ENCODE measurements at regions not wholly inside any gene's neighbourhood (a gene's known extent, or its start where the extent isn't known, plus 50 kb on each side); places are given as distances from the start of the nearest gene placed in this dataset.
A peak's percentile ranks its signal among the peaks of the same experiment; 100 is the strongest.
"Not testable (repeated sequence)": the region's sequence is repeated elsewhere in the genome, so short reads cannot be mapped to it uniquely, and the experiment has no call there.

GRCh38 chr14:63147018-63147417 is 57.2 kb upstream of the RHOJ start:
- DNase-seq (ENCODE audit: low read depth), result no peak
- TF ChIP-seq CTCF (IDR thresholded peaks at IDR 0.05; ENCODE audit: low read depth, low read length, missing control alignments), result no peak
- H3K4me3 ChIP-seq (ENCODE audit: low read depth, low read length), result no peak overlapping the region

- no peak for DNase-seq (ENCODE audit: low read depth)
- H3K4me3 ChIP-seq (ENCODE audit: low read depth, low read length), result no peak overlapping the region
- peak; percentile 8 for TF ChIP-seq CTCF (IDR thresholded peaks at IDR 0.05; ENCODE audit: low read depth, low read length, missing control alignments)
Observed at GRCh38 chr14:63134801-63135200, 69.4 kb upstream of the RHOJ start.

DNA sequence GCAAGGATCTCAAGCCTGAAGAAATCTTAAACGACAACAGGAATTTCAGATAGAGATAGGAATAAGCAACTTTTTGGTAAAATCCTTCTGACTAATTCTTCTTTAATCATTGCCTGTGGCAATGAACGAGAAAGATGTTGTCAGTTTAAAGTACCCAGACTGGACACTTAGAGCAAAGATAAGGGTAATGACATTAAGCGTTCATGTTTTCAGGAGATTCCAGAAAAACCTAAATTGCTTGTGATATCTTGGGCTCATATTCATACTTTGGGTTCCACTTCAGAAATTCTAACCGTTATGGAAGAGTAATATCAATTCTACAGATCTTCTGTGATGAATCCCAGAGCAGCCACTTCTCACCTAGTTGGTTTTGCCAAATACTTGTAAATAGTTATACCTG is 73.7 kb upstream of the RHOJ start:
- H3K4me3 ChIP-seq (ENCODE audit: low read depth, low read length), result no peak overlapping the region
- no peak for DNase-seq (ENCODE audit: low read depth)
- TF ChIP-seq CTCF (IDR thresholded peaks at IDR 0.05; ENCODE audit: low read depth, low read length, missing control alignments), result no peak

- not testable (repeated sequence) for DNase-seq (ENCODE audit: low read depth); H3K4me3 ChIP-seq (ENCODE audit: low read depth, low read length)
Observed at GRCh38 chr14:63106487-63106886, 61.2 kb upstream of the KCNH5 start.

DNA sequence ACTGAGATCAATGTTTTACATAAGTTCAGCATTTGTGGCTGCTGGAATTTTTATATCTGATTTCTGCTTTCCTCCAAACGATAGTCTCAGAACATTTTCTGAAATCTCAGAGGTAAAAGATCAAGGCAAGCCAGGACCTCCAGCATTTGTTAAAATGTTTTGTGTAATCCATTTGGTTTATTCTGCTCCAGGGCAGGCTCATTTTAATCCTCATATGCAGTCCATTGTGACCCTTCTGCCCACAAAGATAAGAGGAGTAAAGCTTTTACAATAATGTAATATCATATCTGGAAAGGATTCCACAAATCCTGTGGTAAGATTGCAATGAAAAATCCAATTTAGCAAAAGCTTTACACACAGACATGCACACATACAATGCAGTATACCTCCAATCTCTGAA is 55.3 kb upstream of the KCNH5 start:
- TF ChIP-seq CTCF (IDR thresholded peaks at IDR 0.05; ENCODE audit: low read depth, low read length, missing control alignments), result no peak
- H3K4me3 ChIP-seq (ENCODE audit: low read depth, low read length), result no peak overlapping the region
- DNase-seq (ENCODE audit: low read depth), result no peak

GRCh38 chr14:63096186-63096585 is 50.9 kb upstream of the KCNH5 start:
- no peak for DNase-seq (ENCODE audit: low read depth)
- no peak for TF ChIP-seq CTCF (IDR thresholded peaks at IDR 0.05; ENCODE audit: low read depth, low read length, missing control alignments)
- H3K4me3 ChIP-seq (ENCODE audit: low read depth, low read length), result no peak overlapping the region
